ENCODE measurements at regions not wholly inside any gene's neighbourhood (a gene's known extent, or its start where the extent isn't known, plus 50 kb on each side); places are given as distances from the start of the nearest gene placed in this dataset.

DNA sequence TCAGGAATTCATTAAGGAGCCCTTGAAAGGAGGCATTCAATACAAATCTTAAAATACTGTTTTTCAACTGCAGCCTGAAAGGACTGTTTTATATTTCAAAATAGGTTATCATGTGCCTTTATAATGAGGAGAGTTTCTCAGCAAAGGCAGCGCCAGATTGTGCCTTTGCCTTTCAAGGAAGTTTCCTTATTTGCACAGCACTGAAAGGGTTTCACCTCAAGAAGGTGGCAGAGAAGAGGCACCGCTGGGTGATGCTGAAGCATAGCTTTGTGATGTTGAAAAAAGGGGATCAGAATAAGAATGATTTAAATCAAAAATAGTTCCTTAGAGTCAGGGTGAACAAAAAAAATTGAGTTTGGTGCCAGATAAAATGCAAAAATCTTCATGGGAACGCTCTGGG lies 601.0 kb upstream of the KIRREL3 start (continued):
- TF ChIP-seq ZNF8 (CRISPR knock-in tag; IDR thresholded peaks at IDR 0.05), result no peak
- no peak for TF ChIP-seq CSDC2 (CRISPR knock-in tag; IDR thresholded peaks at IDR 0.05)

DNA sequence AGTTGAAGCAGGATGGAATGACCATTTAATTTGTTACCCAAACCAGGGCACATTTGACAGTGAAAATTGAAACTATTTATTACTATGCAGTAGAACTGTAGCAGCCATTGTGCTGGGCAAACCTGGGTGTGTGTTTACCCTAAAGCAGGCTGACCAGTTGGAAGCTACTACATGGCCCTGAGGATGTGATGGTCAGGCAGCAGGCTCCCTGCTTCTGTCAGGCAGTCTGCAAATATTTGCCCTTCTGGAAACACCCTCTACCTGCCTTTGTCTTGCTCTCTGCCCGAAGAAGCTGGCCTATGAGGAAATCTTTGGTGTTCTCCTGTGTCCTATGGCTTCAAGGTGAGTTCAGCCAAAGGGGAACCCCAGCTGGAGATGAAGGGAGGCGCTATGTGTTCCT lies 600.1 kb upstream of the KIRREL3 start:
- no peak for ATAC-seq
- TF ChIP-seq ZFP30 (CRISPR knock-in tag; IDR thresholded peaks at IDR 0.05) (no peak), ZC3H10 (CRISPR knock-in tag; IDR thresholded peaks at IDR 0.05) (no peak), GLIS3 (CRISPR knock-in tag; IDR thresholded peaks at IDR 0.05) (no peak), OSR1 (CRISPR knock-in tag; IDR thresholded peaks at IDR 0.05) (no peak), ESRRG (CRISPR knock-in tag; IDR thresholded peaks at IDR 0.05) (no peak), ZNF565 (CRISPR knock-in tag; conservative IDR thresholded peaks at IDR 0.05; ENCODE audit: low read depth) (no peak), CSDC2 (CRISPR knock-in tag; IDR thresholded peaks at IDR 0.05) (no peak), ZFP3 (CRISPR knock-in tag; IDR thresholded peaks at IDR 0.05) (no peak), ARNTL (CRISPR knock-in tag; IDR thresholded peaks at IDR 0.05; ENCODE audit: borderline replicate concordance, low read depth) (no peak), ZNF8 (CRISPR knock-in tag; IDR thresholded peaks at IDR 0.05) (no peak), BACH2 (CRISPR knock-in tag; IDR thresholded peaks at IDR 0.05; ENCODE audit: borderline replicate concordance) (no peak), TCF4 (CRISPR knock-in tag; IDR thresholded peaks at IDR 0.05; ENCODE audit: borderline replicate concordance) (no peak)
- TF ChIP-seq, protein P1, sequence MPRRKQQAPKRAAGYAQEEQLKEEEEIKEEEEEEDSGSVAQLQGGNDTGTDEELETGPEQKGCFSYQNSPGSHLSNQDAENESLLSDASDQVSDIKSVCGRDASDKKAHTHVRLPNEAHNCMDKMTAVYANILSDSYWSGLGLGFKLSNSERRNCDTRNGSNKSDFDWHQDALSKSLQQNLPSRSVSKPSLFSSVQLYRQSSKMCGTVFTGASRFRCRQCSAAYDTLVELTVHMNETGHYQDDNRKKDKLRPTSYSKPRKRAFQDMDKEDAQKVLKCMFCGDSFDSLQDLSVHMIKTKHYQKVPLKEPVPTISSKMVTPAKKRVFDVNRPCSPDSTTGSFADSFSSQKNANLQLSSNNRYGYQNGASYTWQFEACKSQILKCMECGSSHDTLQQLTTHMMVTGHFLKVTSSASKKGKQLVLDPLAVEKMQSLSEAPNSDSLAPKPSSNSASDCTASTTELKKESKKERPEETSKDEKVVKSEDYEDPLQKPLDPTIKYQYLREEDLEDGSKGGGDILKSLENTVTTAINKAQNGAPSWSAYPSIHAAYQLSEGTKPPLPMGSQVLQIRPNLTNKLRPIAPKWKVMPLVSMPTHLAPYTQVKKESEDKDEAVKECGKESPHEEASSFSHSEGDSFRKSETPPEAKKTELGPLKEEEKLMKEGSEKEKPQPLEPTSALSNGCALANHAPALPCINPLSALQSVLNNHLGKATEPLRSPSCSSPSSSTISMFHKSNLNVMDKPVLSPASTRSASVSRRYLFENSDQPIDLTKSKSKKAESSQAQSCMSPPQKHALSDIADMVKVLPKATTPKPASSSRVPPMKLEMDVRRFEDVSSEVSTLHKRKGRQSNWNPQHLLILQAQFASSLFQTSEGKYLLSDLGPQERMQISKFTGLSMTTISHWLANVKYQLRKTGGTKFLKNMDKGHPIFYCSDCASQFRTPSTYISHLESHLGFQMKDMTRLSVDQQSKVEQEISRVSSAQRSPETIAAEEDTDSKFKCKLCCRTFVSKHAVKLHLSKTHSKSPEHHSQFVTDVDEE (CRISPR knock-in tag; IDR thresholded peaks at IDR 0.05), result no peak
- TF ChIP-seq, protein P2, sequence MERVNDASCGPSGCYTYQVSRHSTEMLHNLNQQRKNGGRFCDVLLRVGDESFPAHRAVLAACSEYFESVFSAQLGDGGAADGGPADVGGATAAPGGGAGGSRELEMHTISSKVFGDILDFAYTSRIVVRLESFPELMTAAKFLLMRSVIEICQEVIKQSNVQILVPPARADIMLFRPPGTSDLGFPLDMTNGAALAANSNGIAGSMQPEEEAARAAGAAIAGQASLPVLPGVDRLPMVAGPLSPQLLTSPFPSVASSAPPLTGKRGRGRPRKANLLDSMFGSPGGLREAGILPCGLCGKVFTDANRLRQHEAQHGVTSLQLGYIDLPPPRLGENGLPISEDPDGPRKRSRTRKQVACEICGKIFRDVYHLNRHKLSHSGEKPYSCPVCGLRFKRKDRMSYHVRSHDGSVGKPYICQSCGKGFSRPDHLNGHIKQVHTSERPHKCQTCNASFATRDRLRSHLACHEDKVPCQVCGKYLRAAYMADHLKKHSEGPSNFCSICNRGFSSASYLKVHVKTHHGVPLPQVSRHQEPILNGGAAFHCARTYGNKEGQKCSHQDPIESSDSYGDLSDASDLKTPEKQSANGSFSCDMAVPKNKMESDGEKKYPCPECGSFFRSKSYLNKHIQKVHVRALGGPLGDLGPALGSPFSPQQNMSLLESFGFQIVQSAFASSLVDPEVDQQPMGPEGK (CRISPR knock-in tag; IDR thresholded peaks at IDR 0.05; ENCODE audit: borderline replicate concordance), result no peak
- TF ChIP-seq, protein P3, sequence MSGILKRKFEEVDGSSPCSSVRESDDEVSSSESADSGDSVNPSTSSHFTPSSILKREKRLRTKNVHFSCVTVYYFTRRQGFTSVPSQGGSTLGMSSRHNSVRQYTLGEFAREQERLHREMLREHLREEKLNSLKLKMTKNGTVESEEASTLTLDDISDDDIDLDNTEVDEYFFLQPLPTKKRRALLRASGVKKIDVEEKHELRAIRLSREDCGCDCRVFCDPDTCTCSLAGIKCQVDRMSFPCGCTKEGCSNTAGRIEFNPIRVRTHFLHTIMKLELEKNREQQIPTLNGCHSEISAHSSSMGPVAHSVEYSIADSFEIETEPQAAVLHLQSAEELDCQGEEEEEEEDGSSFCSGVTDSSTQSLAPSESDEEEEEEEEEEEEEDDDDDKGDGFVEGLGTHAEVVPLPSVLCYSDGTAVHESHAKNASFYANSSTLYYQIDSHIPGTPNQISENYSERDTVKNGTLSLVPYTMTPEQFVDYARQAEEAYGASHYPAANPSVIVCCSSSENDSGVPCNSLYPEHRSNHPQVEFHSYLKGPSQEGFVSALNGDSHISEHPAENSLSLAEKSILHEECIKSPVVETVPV (CRISPR knock-in tag; IDR thresholded peaks at IDR 0.05), result no peak
- TF ChIP-seq, protein P4, sequence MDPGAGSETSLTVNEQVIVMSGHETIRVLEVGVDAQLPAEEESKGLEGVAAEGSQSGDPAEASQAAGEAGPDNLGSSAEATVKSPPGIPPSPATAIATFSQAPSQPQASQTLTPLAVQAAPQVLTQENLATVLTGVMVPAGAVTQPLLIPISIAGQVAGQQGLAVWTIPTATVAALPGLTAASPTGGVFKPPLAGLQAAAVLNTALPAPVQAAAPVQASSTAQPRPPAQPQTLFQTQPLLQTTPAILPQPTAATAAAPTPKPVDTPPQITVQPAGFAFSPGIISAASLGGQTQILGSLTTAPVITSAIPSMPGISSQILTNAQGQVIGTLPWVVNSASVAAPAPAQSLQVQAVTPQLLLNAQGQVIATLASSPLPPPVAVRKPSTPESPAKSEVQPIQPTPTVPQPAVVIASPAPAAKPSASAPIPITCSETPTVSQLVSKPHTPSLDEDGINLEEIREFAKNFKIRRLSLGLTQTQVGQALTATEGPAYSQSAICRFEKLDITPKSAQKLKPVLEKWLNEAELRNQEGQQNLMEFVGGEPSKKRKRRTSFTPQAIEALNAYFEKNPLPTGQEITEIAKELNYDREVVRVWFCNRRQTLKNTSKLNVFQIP (CRISPR knock-in tag; IDR thresholded peaks at IDR 0.05; ENCODE audit: borderline replicate concordance, low read depth), result no peak

DNA sequence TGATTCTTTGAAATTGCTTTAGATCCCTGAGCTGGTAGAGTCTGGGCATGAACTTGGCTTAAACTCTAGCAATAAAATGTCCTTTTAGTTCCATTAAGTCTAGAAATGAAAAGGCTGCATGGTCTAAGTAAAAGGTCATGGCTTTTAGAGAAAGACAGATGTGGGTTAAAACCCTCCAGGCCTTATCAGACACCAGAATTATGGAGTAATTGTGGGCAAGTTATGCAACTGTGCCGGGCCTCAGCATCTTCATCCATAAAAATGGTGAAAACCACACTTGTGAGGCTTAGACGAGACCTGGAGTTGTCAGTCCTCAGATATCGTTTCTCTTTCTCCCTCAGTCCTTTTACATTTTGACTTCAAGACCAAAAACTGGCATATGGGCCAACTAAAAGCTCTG lies 597.9 kb upstream of the KIRREL3 start:
- TF ChIP-seq, protein P4 (CRISPR knock-in tag; IDR thresholded peaks at IDR 0.05; ENCODE audit: borderline replicate concordance, low read depth), result no peak
- no peak for TF ChIP-seq ZFP3 (CRISPR knock-in tag; IDR thresholded peaks at IDR 0.05)
- no peak for TF ChIP-seq ZNF565 (CRISPR knock-in tag; conservative IDR thresholded peaks at IDR 0.05; ENCODE audit: low read depth)
- no peak for TF ChIP-seq TCF4 (CRISPR knock-in tag; IDR thresholded peaks at IDR 0.05; ENCODE audit: borderline replicate concordance)
- TF ChIP-seq RARB (CRISPR knock-in tag; IDR thresholded peaks at IDR 0.05), result no peak
- no peak for TF ChIP-seq GLIS3 (CRISPR knock-in tag; IDR thresholded peaks at IDR 0.05)
- TF ChIP-seq, protein P1 (CRISPR knock-in tag; IDR thresholded peaks at IDR 0.05), result no peak
- no peak for TF ChIP-seq ZC3H10 (CRISPR knock-in tag; IDR thresholded peaks at IDR 0.05)
- no peak for TF ChIP-seq ISL1 (CRISPR knock-in tag; IDR thresholded peaks at IDR 0.05)
- TF ChIP-seq ESRRG (CRISPR knock-in tag; IDR thresholded peaks at IDR 0.05), result no peak
- TF ChIP-seq SNAI2 (CRISPR knock-in tag; IDR thresholded peaks at IDR 0.05), result no peak
- TF ChIP-seq, protein P5, sequence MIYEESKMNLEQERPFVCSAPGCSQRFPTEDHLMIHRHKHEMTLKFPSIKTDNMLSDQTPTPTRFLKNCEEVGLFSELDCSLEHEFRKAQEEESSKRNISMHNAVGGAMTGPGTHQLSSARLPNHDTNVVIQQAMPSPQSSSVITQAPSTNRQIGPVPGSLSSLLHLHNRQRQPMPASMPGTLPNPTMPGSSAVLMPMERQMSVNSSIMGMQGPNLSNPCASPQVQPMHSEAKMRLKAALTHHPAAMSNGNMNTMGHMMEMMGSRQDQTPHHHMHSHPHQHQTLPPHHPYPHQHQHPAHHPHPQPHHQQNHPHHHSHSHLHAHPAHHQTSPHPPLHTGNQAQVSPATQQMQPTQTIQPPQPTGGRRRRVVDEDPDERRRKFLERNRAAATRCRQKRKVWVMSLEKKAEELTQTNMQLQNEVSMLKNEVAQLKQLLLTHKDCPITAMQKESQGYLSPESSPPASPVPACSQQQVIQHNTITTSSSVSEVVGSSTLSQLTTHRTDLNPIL (CRISPR knock-in tag; IDR thresholded peaks at IDR 0.05; ENCODE audit: low read depth), result no peak
- no peak for ATAC-seq
